H9 (cell line): ENCODE measurements at regions not wholly inside any gene's neighbourhood (a gene's known extent, or its start where the extent isn't known, plus 50 kb on each side); places are given as distances from the start of the nearest gene placed in this dataset.

Source experiments
- DNase-seq: peaks from one replicate; pipeline ENCODE4 v3.0.0-alpha.2; 2017
- H2AFZ ChIP-seq: one replicate; pipeline ENCODE4 v1.6.1; 2013; ENCODE audit warnings: mild to moderate bottlenecking, low read length, control low read depth, moderate library complexity
- H2AK5ac ChIP-seq: 2 replicates; pipeline ENCODE4 v1.6.1; 2013; ENCODE audit warnings: low read length, control low read depth, mixed read lengths; ENCODE audit not compliant: insufficient read length
- H2BK120ac ChIP-seq: one replicate; pipeline ENCODE4 v1.6.1; 2013; ENCODE audit warnings: low read depth, mild to moderate bottlenecking, low read length, control low read depth, inconsistent platforms; ENCODE audit not compliant: poor library complexity, severe bottlenecking
- H2BK12ac ChIP-seq: 2 replicates; pipeline ENCODE4 v1.6.1; 2013; ENCODE audit warnings: low read length, control low read depth, mixed read lengths, low read depth; ENCODE audit not compliant: insufficient read length
- H2BK15ac ChIP-seq: 2 replicates; pipeline ENCODE4 v1.6.1; 2013; ENCODE audit warnings: low read depth, low read length, control low read depth
- H2BK20ac ChIP-seq: one replicate; pipeline ENCODE4 v1.6.1; 2013; ENCODE audit warnings: low read depth, mild to moderate bottlenecking, low read length, control low read depth, inconsistent platforms; ENCODE audit not compliant: poor library complexity, severe bottlenecking
- H2BK5ac ChIP-seq: 2 replicates; pipeline ENCODE4 v1.6.1; 2013; ENCODE audit warnings: low read length, control low read depth, mixed read lengths; ENCODE audit not compliant: insufficient read length
- H3K14ac ChIP-seq: 2 replicates; pipeline ENCODE4 v1.6.1; 2013; ENCODE audit warnings: low read length, control low read depth; ENCODE audit not compliant: insufficient read depth
- H3K18ac ChIP-seq: 2 replicates; pipeline ENCODE4 v1.6.1; 2013; ENCODE audit warnings: low read depth, mild to moderate bottlenecking, mixed read lengths, low read length, control low read depth; ENCODE audit not compliant: insufficient read length
- H3K23ac ChIP-seq: 2 replicates; pipeline ENCODE4 v1.6.1; 2013; ENCODE audit warnings: low read length, control low read depth, mixed read lengths, low read depth; ENCODE audit not compliant: insufficient read length
- H3K23me2 ChIP-seq: 2 replicates; pipeline ENCODE4 v1.6.1; 2013; ENCODE audit warnings: low read depth, mild to moderate bottlenecking, mixed read lengths, low read length, control low read depth; ENCODE audit not compliant: insufficient read length, poor library complexity, severe bottlenecking
- H3K27ac ChIP-seq: 2 replicates; pipeline ENCODE4 v1.5.1; 2013; ENCODE audit warnings: low read length, control low read depth, mixed read lengths, low read depth; ENCODE audit not compliant: insufficient read length
- H3K27me3 ChIP-seq: 2 replicates; pipeline ENCODE4 v1.6.1; 2013; ENCODE audit warnings: low read length, control low read depth, inconsistent platforms; ENCODE audit not compliant: insufficient read depth
- H3K4ac ChIP-seq: 2 replicates; pipeline ENCODE4 v1.6.1; 2013; ENCODE audit warnings: low read depth, mild to moderate bottlenecking, control low read depth, inconsistent platforms, low read length, moderate library complexity
- H3K4me1 ChIP-seq: 2 replicates; pipeline ENCODE4 v1.6.1; 2013; ENCODE audit warnings: low read length, control low read depth, inconsistent platforms; ENCODE audit not compliant: insufficient read depth
- H3K4me2 ChIP-seq: 2 replicates; pipeline ENCODE4 v1.6.1; 2013; ENCODE audit warnings: low read length, control low read depth, mixed read lengths; ENCODE audit not compliant: insufficient read length, insufficient read depth
- H3K56ac ChIP-seq: 2 replicates; pipeline ENCODE4 v1.6.1; 2013; ENCODE audit warnings: low read depth, mild to moderate bottlenecking, mixed read lengths, low read length, control low read depth; ENCODE audit not compliant: insufficient read length
- H3K79me1 ChIP-seq: 2 replicates; pipeline ENCODE4 v1.6.1; 2013; ENCODE audit warnings: low read depth, mild to moderate bottlenecking, moderate library complexity, low read length, control low read depth, inconsistent platforms; ENCODE audit not compliant: insufficient read depth, poor library complexity, severe bottlenecking
- H3K79me2 ChIP-seq: 2 replicates; pipeline ENCODE4 v1.6.1; 2013; ENCODE audit warnings: low read length, control low read depth, inconsistent platforms; ENCODE audit not compliant: insufficient read depth
- H3K9ac ChIP-seq: 2 replicates; pipeline ENCODE4 v1.6.1; 2013; ENCODE audit warnings: low read length, control low read depth, mixed read lengths; ENCODE audit not compliant: insufficient read length; ENCODE audit errors: extremely low read depth
- H3K9me3 ChIP-seq: one replicate; pipeline ENCODE4 v1.6.1; 2013; ENCODE audit warnings: low read depth, low read length, inconsistent platforms; ENCODE audit not compliant: control insufficient read depth
- H3T11ph ChIP-seq: one replicate; pipeline ENCODE4 v1.6.1; 2013; ENCODE audit warnings: mild to moderate bottlenecking, low read length, control low read depth, inconsistent platforms
- H4K20me1 ChIP-seq: one replicate; pipeline ENCODE4 v1.6.1; 2013; ENCODE audit not compliant: control insufficient read depth, insufficient read length, insufficient read depth
- H4K5ac ChIP-seq: 2 replicates; pipeline ENCODE4 v1.6.1; 2013; ENCODE audit warnings: low read depth, mild to moderate bottlenecking, mixed read lengths, low read length, control low read depth; ENCODE audit not compliant: insufficient read length
- H4K8ac ChIP-seq: replicated peaks from 2 replicates; pipeline ENCODE4 v1.6.1; 2013; ENCODE audit warnings: low read length, control low read depth, mixed read lengths, low read depth; ENCODE audit not compliant: insufficient read length
- H4K91ac ChIP-seq: 2 replicates; pipeline ENCODE4 v1.6.1; 2013; ENCODE audit warnings: low read depth, mild to moderate bottlenecking, moderate library complexity, mixed read lengths, low read length, control low read depth; ENCODE audit not compliant: insufficient read length
- H3K27ac Mint-ChIP-seq, 3 experiments: 2 replicates in 2 of 3; 3 replicates in 1 of 3; pipeline ENCODE4 v1.8.0; 2020 to 2021; ENCODE audit warnings: mixed read lengths in 3 of 3, mild to moderate bottlenecking in 1 of 3, moderate library complexity in 1 of 3
- H3K27me3 Mint-ChIP-seq: 2 replicates; pipeline ENCODE4 v1.8.0; 2021; ENCODE audit warnings: low read depth, mild to moderate bottlenecking, moderate library complexity, mixed read lengths
- H3K36me3 Mint-ChIP-seq, 3 experiments: 2 replicates in 2 of 3; 3 replicates in 1 of 3; pipeline ENCODE4 v1.8.0; 2020 to 2021; ENCODE audit warnings: low read depth in 3 of 3, mixed read lengths in 3 of 3; ENCODE audit not compliant: insufficient read depth in 1 of 3
- H3K4me1 Mint-ChIP-seq, 2 experiments: 2 replicates each; pipeline ENCODE4 v1.8.0; 2020; ENCODE audit warnings: mixed read lengths in 2 of 2
- H3K4me3 Mint-ChIP-seq, 2 experiments: 2 replicates in 1 of 2; 3 replicates in 1 of 2; pipeline ENCODE4 v1.8.0; 2020 to 2021; ENCODE audit warnings: mild to moderate bottlenecking in 2 of 2, mixed read lengths in 2 of 2, moderate library complexity in 1 of 2
- H3K9me3 Mint-ChIP-seq, 2 experiments: 2 replicates in 1 of 2; 3 replicates in 1 of 2; pipeline ENCODE4 v1.8.0; 2020; ENCODE audit warnings: mild to moderate bottlenecking in 2 of 2, mixed read lengths in 2 of 2, moderate library complexity in 1 of 2
- WGBS: extraction: QIAGEN DNeasy Blood & Tissue Kit; methylation state at CpG from one replicate; pipeline ENCODE4 v1.1.7; 2013; ENCODE audit warnings: missing lambda C conversion rate, low lambda C conversion rate, mixed read lengths; ENCODE audit not compliant: insufficient read length; ENCODE audit errors: extremely low coverage; 5-methylcytosine and 5-hydroxymethylcytosine counted together
- TF ChIP-seq, protein P1 (sequence below): fragments of 200-600 bp; sonication (generic); conservative IDR thresholded peaks from 3 replicates; pipeline ENCODE4 v1.8.0; 2021; ENCODE audit warnings: antibody characterized with exemption, mild to moderate bottlenecking

DNA sequence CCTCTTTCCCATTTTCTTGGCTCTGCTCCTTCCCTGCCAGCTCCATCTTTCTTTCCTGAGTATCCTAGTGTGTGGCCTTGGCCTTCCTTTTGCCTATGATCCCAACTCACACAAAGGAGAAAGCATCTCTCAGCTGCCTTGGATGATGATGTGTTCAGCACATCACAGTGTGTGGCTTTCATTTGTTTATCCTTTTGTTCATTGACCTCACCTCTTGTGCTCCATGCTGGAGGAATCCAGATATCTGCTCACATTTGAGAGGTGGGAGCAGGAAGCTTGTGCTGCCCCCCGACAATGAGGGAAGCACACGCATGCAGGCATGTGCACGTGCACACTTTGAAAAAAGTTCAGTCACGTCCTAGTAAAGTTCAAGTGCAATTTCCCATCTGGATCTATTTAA is 131.0 kb downstream of the SMIM20 start:
- H3K9me3 Mint-ChIP-seq = peaks cover 3% of the 10 kb centered on the region in 2 experiments; a peak in 4 of 5 replicates
- no peak overlapping the region for H3K23ac ChIP-seq
- H3K9me3 ChIP-seq = no peaks in the 10 kb centered on the region
- H3K79me1 ChIP-seq = no peaks in the 10 kb centered on the region
- no peak overlapping the region for H3T11ph ChIP-seq
- no peaks in the 10 kb centered on the region for H3K4me1 ChIP-seq
- H2BK120ac ChIP-seq = no peak overlapping the region
- H3K4me3 Mint-ChIP-seq = no peak overlapping the region
- H3K56ac ChIP-seq = no peak overlapping the region
- H3K4ac ChIP-seq = no peak overlapping the region
- peaks cover 4% of the 10 kb centered on the region for H3K27me3 Mint-ChIP-seq
- H3K36me3 Mint-ChIP-seq = peaks cover 0 to 5% (median 3%) of the 10 kb centered on the region in 3 experiments; a peak in 3 of 7 replicates
- no peak overlapping the region for H2BK12ac ChIP-seq
- H4K8ac ChIP-seq = no peak overlapping the region
- H3K4me2 ChIP-seq = no peak overlapping the region
- H2BK5ac ChIP-seq = no peak overlapping the region
- DNase-seq = no peak
- H4K5ac ChIP-seq = no peak overlapping the region
- TF ChIP-seq, protein P1, sequence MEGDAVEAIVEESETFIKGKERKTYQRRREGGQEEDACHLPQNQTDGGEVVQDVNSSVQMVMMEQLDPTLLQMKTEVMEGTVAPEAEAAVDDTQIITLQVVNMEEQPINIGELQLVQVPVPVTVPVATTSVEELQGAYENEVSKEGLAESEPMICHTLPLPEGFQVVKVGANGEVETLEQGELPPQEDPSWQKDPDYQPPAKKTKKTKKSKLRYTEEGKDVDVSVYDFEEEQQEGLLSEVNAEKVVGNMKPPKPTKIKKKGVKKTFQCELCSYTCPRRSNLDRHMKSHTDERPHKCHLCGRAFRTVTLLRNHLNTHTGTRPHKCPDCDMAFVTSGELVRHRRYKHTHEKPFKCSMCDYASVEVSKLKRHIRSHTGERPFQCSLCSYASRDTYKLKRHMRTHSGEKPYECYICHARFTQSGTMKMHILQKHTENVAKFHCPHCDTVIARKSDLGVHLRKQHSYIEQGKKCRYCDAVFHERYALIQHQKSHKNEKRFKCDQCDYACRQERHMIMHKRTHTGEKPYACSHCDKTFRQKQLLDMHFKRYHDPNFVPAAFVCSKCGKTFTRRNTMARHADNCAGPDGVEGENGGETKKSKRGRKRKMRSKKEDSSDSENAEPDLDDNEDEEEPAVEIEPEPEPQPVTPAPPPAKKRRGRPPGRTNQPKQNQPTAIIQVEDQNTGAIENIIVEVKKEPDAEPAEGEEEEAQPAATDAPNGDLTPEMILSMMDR = no peak
- H2BK20ac ChIP-seq = no peak overlapping the region
- H3K4me1 Mint-ChIP-seq = peaks cover 12 to 13% of the 10 kb centered on the region in 2 experiments
- H2AK5ac ChIP-seq = no peak overlapping the region
- H3K14ac ChIP-seq = no peak overlapping the region
- WGBS = no CpG with 5 or more reads among the region's 4 CpGs
- no peak overlapping the region for H3K27ac ChIP-seq
- no peaks in the 10 kb centered on the region for H4K20me1 ChIP-seq
- no peak overlapping the region for H3K18ac ChIP-seq
- H4K91ac ChIP-seq = no peak overlapping the region
- no peaks in the 10 kb centered on the region for H3K27me3 ChIP-seq
- H3K9ac ChIP-seq = no peak overlapping the region
- H2AFZ ChIP-seq = no peak overlapping the region
- H3K79me2 ChIP-seq = no peaks in the 10 kb centered on the region
- H2BK15ac ChIP-seq = no peak overlapping the region
- no peaks in the 10 kb centered on the region for H3K23me2 ChIP-seq
- H3K27ac Mint-ChIP-seq = no peak overlapping the region
